NCI-H345 treated with DMSO at 0.1 percent for 48 hours (cell line): ENCODE measurements at regions not wholly inside any gene's neighbourhood (a gene's known extent, or its start where the extent isn't known, plus 50 kb on each side); places are given as distances from the start of the nearest gene placed in this dataset.
A peak's percentile ranks its signal among the peaks of the same experiment; 100 is the strongest.
"Not testable (repeated sequence)": the region's sequence is repeated elsewhere in the genome, so short reads cannot be mapped to it uniquely, and the experiment has no call there.

ENCODE experiments used
- DNase-seq: peaks from one replicate; lab custom pipeline; 2025; ENCODE audit not compliant: unreplicated experiment; lab: John Stamatoyannopoulos, UW

DNA sequence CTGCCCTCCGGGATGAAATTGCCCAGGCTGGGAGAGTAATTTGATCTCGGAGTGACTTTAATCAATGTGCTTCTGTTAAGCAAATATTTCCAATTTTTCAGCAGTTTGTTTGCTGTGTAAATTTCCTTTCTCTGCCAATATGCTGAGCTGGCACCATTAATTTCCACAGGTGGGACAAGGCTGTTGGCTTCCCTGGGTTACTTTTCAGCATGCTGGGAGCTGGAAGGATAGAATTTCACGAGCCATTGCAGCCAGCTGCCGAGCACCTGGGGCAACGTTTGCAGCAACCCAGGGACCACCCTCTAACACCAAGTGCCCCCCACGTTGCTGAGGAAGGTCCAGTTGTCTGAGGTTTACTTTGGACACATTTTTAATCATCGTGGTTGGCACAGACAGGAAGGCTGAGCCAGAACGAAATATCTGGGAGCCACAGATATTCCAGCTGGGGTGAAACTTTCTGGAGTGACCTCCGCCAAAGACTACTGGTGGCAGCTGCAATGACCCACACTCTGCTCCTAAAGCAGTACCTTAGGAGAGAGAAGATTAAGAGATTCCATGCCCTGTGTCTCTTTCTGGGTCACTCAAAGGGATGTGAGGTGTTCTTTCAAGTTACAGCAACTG is 293.3 kb upstream of the RGMA start:
- peak; percentile 28 for DNase-seq

DNA sequence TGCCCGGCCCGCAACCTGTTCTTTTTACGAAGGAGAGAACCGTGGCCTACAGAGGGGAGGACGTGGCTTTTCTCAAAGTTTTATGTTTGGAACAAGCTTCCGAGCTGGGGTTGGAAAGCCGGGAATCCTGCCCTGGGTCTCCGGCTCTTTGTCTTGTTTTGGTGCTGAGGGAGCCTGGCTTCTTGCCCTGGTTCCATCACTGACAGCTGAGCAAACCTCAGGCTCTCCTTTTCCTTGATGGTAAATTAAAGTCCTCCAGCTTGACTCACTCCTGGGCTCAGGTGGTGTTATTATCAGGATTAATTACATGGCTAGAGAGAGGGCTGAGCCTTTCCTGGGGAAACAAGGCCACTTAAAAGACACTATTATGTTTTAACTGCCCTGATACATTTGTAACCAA is 289.5 kb upstream of the RGMA start:
- no peak for DNase-seq

DNA sequence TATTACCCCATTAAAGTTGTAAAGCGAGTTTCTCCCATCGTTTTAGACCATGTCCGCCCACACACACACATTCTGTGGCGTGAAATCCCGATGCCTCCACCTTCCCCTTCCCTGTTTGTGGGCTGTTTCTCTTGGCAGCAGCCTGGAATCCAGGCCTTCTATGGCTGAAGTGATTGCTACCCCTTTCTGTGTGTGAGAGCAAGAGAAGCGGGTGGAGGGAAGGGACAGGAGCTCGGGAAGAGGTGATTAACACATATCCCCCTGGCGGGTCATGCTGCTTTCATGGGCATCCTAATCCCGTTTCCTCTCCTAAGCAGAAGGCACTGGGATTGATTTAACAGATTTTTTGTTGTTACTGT is 283.8 kb upstream of the RGMA start:
- no peak for DNase-seq

DNA sequence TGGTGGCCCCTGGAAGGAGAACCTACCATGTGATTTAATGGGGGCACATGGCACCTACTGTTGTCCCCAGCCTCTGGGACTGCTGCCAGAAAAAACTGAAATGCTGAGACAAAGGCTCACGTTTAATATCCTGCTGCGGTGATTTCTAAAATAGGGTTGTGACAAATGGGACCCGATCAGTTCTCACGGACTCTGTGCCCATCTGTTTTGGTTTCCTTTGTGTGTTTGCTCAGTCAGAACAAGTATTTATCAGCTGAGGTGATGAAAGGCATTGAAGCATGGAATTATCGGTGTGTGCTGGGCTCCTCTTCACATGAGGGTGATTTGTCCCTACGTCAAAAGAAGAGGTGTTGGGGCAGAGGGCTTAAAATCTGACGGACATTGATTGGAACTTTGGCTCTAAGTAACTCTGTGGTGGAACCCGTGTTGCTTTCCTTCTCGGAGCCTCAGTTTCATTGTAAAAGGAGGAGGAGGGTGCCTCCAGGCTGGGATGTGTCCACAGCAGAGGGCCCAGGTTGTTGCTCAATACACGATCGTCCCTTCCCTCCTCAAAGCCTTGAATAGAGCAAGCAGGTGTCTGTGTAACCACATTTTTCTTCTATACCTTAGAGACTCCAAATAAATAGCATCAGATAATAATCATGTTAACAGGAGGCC is 283.3 kb upstream of the RGMA start:
- DNase-seq: peak; percentile 10

DNA sequence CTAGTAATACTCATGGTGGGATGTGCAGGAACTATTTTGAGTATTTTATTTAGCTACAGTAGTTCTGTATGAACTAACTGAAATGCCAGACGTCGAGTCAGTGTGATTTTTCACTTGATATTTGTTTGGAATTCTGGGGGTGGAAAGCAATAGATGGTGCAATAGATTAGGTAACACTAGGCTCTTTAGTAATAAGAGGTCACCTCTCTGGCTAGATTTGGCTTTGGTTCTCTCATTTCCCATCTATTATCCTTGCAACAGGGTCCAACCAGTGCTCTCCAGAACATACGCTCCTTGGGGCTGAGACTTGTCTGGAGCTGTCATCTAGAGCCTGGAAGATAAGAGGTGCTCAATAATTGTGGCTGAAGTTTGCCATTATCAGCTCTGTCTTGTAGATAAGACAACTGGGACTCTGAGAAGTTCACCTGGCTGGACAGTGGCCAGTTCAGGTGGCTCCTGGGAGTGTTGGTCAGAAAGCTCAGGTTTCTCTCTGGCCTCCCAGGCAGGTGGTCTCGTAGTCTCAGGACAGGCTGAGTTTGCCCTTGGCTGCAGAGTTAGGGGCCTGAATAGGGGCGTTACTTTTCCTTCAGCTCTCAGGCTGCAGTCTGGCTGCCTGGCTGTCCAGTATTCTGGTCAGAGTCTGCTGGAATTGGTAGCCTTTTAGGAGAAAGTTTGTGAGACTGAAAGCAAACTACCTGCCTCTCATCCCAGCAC is 277.5 kb upstream of the RGMA start:
- no peak for DNase-seq

DNA sequence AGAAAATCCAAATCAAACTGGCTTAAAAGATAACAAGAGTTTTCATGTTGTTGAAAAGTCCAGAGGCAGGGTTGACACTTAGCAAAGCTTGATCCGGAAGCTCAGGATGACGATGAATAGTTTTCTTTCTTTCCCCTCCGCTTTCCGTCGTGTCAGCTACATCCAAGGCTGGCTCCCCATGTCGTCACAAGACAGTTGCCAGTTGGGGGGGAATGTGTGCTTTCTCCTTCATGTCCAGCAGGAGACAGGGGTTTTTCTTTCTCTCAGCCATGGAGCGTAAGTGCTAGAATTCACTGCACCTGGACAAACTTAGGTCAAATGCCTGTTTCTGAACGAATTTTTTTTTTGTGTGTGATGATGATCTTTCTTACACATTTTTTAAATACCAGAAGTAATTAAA is 273.8 kb upstream of the RGMA start:
- DNase-seq: no peak

DNA sequence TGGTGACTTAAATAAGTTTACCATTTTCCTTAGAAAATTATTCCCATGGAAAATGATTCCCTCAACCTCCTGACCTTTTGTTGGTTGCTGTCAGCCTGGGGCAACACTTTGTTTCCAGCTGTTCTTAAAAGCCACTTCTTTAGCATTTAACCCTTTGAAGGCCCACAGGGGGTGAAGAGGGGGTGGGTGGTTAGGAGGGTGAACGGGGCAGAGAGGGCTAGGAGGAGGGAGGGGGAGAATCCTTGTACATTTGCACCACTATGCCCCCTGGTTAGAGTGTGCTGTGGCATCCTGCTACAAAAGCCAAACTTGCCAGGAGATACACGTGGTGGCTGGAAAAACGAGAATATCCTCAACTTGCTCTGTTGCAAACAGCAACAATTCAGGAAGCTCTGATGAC is 273.2 kb upstream of the RGMA start:
- DNase-seq: no peak

DNA sequence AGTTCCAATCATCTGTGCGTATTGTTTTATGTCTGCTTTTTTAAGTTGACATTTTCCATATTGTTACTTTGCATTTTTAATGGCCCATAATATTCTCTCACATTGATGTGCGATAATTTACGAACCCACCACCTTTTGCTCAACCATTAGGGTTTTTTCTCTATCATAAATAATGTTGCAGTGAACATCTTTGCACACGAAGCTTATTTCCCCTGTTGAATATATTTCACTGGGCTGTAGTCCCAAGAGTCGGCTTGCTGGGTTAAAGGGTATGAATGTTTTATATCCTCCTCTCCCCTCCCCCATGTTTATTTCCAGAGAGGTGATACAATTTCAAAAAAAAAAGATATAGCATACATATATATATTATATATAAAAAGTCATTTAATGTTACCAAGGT is 272.7 kb upstream of the RGMA start:
- no peak for DNase-seq

DNA sequence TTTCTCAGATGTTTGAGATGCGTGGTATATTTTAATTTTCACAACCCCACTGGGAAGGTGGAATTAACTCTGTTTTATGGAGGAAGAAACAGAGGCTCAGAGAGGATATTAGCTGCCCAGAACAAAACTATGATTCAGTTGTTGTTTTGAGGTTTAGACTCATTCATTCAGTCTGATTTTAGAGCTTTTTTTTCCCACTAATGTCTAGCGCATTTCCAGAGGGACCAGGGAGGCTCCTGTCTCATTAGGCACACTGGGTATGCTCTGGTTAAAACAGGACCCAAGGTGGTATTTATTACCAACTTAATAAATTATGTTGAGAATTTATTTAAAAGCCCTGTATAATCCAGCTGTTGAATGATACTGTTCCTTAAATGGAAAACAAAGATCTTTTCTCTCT is 272.0 kb upstream of the RGMA start:
- no peak for DNase-seq

DNA sequence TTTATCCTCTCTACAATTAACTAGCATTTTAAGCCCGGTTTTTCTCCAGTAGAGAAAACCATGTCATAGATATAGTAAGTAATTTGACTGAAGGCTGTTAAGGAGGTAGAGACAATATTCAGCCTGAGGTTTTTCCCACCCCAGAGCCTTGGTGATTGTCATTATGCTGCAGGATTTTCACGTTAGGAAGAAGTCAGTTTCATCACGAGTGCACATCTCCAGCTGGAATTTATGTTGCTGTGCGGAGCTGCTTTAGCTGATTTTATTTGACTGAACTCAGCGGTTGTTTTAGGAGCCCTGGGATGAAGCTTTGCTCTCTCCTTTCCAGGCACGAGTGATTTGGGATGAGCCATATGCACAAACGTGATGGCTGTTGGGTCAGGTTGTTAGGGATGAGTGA is 271.3 kb upstream of the RGMA start:
- no peak for DNase-seq

DNA sequence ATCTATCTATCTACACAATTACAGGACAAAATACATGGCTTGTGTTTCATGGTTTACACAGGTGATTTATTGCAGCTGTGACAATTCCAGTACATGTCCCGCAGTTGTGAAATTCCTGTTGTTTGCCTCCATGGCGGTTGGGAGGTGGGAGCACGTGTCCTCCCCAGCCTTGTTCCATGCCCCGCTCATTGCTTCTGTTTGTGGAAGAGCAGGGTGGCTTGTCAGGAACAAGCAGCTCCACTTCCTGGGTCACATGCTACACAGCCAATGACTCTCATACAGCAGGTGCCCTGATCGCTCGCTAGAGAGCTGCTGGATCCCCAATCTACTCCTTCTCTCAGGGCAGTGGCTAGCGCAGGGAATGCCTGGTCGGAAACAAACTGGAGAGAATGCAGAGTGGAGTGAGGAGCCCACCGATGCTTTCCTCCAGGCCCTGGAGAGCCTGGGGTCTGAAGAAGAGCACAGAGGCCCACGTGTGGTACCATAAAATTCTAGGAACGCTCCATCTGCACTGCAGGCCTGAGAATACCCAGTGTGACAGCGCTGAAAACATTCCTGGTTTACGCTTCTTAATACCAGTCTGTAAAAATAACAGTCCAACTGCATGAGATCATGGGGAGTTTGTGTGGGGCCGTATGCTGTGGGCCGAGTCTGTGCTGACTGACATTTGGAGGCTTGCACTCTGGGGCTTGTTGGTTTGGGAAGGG is 270.6 kb upstream of the RGMA start:
- DNase-seq: no peak

DNA sequence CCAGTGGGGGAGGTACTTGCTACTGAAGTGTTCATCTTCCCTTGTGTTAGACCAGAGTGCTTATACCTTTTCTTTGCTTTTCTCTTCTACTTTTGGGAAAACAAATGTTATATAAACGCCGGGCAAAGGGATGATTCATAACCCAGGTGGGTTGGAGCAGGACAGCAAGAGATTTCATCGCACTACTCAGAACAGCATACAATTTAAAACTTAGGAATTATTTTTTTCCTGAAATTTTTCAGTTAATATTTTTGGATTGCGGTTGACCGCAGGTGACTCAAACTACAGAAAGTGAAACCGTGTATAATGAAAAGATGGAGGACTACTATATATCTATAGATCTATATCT is 270.0 kb upstream of the RGMA start:
- no peak for DNase-seq

DNA sequence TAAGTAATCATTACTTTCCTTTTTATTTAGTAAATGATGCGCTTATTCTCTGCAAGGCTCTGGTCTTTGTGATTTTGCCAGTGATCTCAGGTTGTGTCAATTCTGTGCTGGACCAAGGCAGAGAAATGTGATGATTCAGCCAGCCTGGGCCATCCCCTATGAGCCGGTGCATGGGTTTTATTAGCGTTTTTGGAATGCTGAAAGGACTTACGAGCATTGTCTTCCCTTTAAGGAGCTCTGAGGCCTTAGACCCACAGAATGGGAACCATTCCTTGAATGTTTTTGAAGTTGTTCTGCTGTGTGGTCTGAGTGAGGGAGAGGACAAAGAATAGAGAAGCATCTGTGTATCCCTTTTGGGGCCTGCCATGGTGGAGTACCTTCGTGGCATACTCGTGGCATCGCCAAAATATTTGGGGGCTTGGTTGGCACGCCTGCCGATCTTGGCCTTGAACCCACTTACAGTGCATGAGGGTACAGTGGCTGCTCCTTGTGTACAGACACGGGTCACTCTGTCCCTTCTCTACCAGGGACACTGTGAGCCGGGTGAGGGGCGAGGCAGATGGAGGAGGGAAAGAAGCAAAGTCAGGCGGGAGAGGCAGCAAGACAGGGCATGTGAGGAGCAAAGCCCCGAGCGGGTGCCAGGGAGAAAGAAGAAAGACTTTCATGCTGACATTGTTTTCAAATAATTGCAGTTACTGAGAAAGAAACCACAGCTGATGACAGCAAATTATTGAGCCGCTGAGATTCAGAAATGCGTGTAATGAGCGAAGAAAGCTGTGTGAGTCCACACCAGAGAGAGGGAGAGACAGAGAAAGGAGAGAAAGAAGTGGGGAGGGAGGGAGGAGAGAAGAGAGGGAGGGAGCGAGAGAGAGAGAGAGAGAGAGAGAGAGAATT is 269.4 kb upstream of the RGMA start:
- DNase-seq: no peak

DNA sequence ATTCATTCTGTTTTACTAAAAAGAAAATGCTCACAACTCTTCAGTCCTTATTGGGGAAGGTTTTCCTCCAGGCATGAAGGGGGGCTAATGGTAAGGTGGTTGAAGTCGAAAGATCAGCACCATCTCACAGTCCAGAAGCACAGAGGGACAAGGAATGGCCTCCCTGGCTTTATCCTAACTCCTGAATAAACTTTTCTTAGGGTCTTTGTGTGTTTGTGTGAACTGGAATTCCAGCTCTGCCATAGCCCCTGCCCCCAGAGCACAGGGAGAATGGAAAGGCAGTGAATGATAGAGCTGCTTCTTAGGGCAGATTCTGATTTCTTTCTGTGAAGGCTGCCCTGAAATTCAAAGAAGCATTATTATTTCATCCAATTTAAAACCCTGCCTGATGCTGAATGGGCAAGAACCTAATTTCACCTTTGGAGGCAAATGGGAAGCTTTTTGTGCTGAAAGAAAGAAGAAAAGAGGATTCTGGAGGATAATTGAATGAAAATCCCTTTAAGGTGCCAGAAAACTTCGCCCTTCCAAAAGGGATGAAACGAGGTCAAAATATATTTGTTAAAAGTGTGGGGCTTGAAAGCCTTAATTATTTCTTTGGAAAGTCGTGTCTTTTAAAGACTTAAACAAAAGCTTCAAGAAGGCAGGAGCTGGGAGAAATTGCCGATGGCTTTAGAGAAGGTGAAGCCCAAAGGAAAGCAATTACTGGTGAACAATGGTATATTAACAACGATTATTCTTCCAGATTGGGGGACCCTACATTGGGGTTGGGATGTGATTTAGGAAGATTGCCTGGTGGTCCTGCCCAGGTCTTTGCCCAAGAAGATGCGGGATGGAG is 259.9 kb upstream of the RGMA start:
- no peak for DNase-seq

DNA sequence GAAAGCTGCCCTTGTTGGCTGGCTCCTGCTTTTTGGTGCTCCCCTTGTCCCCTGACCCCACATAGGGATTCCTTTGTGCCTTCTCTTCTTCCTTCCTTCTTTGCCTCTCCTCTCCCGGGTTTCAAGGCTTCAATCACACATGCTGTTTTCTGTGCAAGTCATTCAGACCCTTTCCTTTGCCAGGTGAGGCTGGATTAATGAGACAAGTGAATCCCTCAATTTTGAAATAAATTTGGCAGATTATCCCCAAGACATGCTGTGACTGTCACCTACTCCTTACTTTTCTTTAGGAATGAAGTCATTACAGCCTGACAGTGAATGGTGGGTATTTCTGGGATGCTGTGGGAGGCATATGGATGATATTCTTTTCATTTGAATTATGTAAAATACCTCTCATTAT is 259.0 kb upstream of the RGMA start:
- DNase-seq: no peak

DNA sequence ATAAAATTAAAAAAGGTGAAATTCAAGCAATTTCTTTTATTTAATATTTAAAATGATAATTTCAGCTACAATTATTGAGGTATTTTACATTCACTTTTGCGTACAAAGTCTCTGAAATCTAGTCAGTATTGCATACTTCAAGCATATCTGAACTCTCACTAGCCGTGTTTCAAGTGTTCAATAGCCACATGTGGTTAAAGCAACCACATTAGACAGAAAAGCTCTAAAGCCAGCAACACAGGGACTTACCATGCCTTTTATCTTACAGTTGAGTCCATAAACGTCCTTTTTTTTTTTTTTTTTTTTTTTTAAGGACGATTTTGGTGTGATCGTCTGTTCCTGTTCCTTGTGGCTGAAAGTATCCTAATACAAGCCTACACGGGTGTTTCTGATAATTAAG is 257.0 kb upstream of the RGMA start:
- no peak for DNase-seq

DNA sequence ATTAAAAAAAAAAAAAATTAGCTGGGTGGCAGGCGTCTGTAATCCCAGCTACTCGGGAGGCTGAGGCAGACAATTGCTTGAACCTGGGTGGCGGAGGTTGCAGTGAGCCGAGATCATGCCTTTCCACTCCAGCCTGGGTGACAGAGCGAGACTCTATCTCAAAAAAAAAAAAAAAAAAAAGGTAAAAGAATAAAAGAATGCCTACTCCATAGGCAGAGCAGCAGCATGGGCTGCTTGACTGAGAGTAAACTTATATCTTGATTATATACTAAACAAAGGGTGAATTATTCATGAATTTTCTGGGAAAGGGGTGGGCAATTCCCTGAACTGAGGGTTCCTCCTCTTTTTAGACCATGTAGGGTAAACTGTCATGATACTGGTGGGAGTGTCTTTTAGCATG is 254.4 kb upstream of the RGMA start:
- DNase-seq: not testable (repeated sequence)

DNA sequence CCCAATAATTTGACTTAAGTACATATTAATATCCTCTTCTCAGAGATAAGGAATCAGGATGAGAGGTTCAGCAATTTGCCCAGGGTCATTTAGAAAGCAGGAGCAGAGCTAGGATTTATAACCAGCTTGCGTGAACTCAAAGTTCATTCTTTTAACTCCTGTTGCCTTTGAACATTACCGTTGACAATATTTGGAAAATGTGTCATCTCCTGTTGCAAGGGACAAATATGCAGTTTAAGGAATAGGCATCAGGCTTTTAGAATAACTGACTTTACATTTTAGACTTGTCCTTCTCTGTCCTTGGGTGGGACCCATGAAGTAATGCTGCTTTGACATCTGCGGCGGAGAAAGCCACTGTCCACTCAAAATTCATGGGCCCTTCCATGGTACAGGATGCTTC is 252.2 kb upstream of the RGMA start:
- DNase-seq: no peak

DNA sequence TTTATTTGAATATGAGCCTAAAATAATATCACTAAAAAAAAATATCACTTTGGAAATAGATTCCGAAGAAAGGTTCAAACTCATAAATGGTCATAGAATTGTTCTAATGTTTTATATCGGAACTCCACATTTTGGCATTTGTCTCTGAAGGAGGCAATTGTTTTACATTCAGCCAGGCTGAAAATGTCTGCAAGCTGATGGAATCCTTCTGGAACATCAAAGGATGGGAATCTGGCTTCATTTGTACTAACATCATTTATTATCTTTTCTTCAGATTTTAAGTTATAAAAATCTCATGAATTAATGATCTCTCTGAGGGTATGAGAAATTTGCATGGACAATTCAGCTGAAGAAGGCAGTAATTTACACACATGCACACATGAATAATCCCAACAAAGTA is 251.4 kb upstream of the RGMA start:
- no peak for DNase-seq

DNA sequence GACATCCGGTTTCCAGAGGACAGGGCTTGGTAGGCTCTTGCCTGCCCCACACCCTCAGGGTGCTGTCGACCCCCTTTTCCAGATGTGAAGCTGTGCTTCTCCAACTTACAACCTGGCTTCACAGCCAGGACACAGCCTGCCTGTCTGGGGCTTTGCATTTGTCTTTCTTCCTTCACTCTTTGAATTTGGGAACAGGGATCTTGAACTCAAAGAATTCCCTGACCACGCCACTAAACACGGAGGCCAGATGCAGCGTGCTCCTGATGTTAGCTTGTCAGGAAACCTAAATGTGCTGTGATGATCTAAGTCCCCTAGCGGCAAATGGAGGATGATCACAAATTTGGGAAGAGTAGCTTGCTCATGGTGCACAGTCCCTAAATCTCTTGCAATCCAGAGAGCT is 244.8 kb upstream of the RGMA start:
- no peak for DNase-seq
